HG02938 (cell line): ENCODE measurements at regions not wholly inside any gene's neighbourhood (a gene's known extent, or its start where the extent isn't known, plus 50 kb on each side); places are given as distances from the start of the nearest gene placed in this dataset.
"Not testable (repeated sequence)": the region's sequence is repeated elsewhere in the genome, so short reads cannot be mapped to it uniquely, and the experiment has no call there.

Experiments used
- ATAC-seq: cut with Tn5 transposase; IDR thresholded peaks from one replicate; pipeline ENCODE4 v1.9.1; 2021; ENCODE audit warnings: mild to moderate bottlenecking, moderate library complexity; ENCODE audit not compliant: unreplicated experiment

GRCh38 chr4:11693693-11694092, 265.0 kb upstream of the HS3ST1 start:
- no peak for ATAC-seq

GRCh38 chr4:11691236-11691635, 262.5 kb upstream of the HS3ST1 start:
- ATAC-seq, result no peak

- no peak for ATAC-seq
These were observed 259.0 kb upstream of the HS3ST1 start for GRCh38 chr4:11687727-11688126.

GRCh38 chr4:11685481-11685880, 256.8 kb upstream of the HS3ST1 start:
- ATAC-seq, result no peak

GRCh38 chr4:11675051-11675800, 246.5 kb upstream of the HS3ST1 start:
- no peak for ATAC-seq

GRCh38 chr4:11670304-11670703, 241.6 kb upstream of the HS3ST1 start:
- ATAC-seq, result no peak

- ATAC-seq, result no peak
These were observed 240.5 kb upstream of the HS3ST1 start for GRCh38 chr4:11669156-11669555.

- ATAC-seq, result no peak
These were observed 234.4 kb upstream of the HS3ST1 start for GRCh38 chr4:11663114-11663513.

- no peak for ATAC-seq
These were observed 222.3 kb upstream of the HS3ST1 start for GRCh38 chr4:11650801-11651596.

GRCh38 chr4:11647433-11647832, 218.7 kb upstream of the HS3ST1 start:
- no peak for ATAC-seq

GRCh38 chr4:11643081-11643480, 214.4 kb upstream of the HS3ST1 start:
- not testable (repeated sequence) for ATAC-seq

GRCh38 chr4:11640584-11640983, 211.9 kb upstream of the HS3ST1 start:
- no peak for ATAC-seq

- ATAC-seq, result no peak
These were observed 207.9 kb upstream of the HS3ST1 start for GRCh38 chr4:11636551-11636950.

- no peak for ATAC-seq
These were observed 207.3 kb upstream of the HS3ST1 start for GRCh38 chr4:11636031-11636430.

GRCh38 chr4:11635342-11635741, 206.6 kb upstream of the HS3ST1 start:
- no peak for ATAC-seq

- no peak for ATAC-seq
These were observed 205.6 kb upstream of the HS3ST1 start for GRCh38 chr4:11634283-11634682.

GRCh38 chr4:11633430-11633829, 204.7 kb upstream of the HS3ST1 start:
- no peak for ATAC-seq

GRCh38 chr4:11632483-11632882, 203.8 kb upstream of the HS3ST1 start:
- no peak for ATAC-seq

- ATAC-seq, result no peak
These were observed 203.3 kb upstream of the HS3ST1 start for GRCh38 chr4:11632025-11632424.

- ATAC-seq, result no peak
These were observed 202.7 kb upstream of the HS3ST1 start for GRCh38 chr4:11631416-11631815.

GRCh38 chr4:11628093-11628725, 199.5 kb upstream of the HS3ST1 start:
- no peak for ATAC-seq

- ATAC-seq, result no peak
These were observed 197.4 kb upstream of the HS3ST1 start for GRCh38 chr4:11626066-11626465.
